ENCODE measurements at regions not wholly inside any gene's neighbourhood (a gene's known extent, or its start where the extent isn't known, plus 50 kb on each side); places are given as distances from the start of the nearest gene placed in this dataset.

GRCh38 chr13:44040818-44041100 is 161.1 kb downstream of the LACC1 start:
- TF ChIP-seq CTCF (conservative IDR thresholded peaks at IDR 0.05; ENCODE audit: low read depth in 2 of 2) (no peak), JUNB (IDR thresholded peaks at IDR 0.05; ENCODE audit: unreplicated experiment) (no peak), CREB1 (CRISPR knock-in tag; IDR thresholded peaks at IDR 0.05; ENCODE audit: low read depth) (no peak), EZH2 (IDR thresholded peaks at IDR 0.05; ENCODE audit: low read depth, unreplicated experiment) (no peak), ETS1 (IDR thresholded peaks at IDR 0.05) (no peak)
